ENCODE measurements at regions not wholly inside any gene's neighbourhood (a gene's known extent, or its start where the extent isn't known, plus 50 kb on each side); places are given as distances from the start of the nearest gene placed in this dataset.

DNA sequence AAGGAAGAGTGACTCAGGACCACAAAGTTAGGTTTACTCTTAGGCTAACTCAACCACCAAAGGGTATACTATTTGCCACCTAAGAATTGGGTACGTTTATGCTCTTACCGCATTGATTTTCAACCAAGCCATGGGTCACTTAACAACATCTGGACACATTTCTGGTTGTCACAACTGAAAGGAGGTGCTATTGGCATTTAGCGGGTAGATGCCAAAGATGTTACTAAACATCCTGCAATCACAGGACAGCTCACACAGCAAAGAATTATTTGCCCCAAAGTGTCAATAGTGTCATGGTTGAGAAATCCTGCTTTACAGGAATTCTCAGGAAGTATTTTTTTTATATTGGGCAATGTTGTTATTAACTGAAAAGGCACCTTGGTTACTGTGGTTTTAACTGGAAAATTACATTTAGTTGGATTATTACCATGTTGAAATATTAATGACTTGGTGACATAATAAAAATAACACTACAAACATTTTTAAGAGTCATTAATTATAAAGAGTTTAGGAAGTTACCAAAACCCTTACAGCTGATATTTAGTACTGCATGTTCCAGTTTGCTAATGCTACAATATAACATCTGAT, 185.0 kb upstream of the TMEM196 start (continued):
- TF ChIP-seq, protein P1, sequence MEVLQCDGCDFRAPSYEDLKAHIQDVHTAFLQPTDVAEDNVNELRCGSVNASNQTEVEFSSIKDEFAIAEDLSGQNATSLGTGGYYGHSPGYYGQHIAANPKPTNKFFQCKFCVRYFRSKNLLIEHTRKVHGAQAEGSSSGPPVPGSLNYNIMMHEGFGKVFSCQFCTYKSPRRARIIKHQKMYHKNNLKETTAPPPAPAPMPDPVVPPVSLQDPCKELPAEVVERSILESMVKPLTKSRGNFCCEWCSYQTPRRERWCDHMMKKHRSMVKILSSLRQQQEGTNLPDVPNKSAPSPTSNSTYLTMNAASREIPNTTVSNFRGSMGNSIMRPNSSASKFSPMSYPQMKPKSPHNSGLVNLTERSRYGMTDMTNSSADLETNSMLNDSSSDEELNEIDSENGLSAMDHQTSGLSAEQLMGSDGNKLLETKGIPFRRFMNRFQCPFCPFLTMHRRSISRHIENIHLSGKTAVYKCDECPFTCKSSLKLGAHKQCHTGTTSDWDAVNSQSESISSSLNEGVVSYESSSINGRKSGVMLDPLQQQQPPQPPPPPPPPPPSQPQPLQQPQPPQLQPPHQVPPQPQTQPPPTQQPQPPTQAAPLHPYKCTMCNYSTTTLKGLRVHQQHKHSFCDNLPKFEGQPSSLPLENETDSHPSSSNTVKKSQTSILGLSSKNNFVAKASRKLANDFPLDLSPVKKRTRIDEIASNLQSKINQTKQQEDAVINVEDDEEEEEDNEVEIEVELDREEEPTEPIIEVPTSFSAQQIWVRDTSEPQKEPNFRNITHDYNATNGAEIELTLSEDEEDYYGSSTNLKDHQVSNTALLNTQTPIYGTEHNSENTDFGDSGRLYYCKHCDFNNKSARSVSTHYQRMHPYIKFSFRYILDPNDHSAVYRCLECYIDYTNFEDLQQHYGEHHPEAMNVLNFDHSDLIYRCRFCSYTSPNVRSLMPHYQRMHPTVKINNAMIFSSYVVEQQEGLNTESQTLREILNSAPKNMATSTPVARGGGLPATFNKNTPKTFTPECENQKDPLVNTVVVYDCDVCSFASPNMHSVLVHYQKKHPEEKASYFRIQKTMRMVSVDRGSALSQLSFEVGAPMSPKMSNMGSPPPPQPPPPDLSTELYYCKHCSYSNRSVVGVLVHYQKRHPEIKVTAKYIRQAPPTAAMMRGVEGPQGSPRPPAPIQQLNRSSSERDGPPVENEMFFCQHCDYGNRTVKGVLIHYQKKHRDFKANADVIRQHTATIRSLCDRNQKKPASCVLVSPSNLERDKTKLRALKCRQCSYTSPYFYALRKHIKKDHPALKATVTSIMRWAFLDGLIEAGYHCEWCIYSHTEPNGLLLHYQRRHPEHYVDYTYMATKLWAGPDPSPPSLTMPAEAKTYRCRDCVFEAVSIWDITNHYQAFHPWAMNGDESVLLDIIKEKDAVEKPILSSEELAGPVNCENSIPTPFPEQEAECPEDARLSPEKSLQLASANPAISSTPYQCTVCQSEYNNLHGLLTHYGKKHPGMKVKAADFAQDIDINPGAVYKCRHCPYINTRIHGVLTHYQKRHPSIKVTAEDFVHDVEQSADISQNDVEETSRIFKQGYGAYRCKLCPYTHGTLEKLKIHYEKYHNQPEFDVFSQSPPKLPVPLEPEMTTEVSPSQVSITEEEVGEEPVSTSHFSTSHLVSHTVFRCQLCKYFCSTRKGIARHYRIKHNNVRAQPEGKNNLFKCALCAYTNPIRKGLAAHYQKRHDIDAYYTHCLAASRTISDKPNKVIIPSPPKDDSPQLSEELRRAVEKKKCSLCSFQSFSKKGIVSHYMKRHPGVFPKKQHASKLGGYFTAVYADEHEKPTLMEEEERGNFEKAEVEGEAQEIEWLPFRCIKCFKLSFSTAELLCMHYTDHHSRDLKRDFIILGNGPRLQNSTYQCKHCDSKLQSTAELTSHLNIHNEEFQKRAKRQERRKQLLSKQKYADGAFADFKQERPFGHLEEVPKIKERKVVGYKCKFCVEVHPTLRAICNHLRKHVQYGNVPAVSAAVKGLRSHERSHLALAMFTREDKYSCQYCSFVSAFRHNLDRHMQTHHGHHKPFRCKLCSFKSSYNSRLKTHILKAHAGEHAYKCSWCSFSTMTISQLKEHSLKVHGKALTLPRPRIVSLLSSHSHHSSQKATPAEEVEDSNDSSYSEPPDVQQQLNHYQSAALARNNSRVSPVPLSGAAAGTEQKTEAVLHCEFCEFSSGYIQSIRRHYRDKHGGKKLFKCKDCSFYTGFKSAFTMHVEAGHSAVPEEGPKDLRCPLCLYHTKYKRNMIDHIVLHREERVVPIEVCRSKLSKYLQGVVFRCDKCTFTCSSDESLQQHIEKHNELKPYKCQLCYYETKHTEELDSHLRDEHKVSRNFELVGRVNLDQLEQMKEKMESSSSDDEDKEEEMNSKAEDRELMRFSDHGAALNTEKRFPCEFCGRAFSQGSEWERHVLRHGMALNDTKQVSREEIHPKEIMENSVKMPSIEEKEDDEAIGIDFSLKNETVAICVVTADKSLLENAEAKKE (CRISPR knock-in tag; IDR thresholded peaks at IDR 0.05), result no peak
- TF ChIP-seq POLR2AphosphoS5 (IDR thresholded peaks at IDR 0.05; ENCODE audit: low read depth) (no peak), NANOG (IDR thresholded peaks at IDR 0.05; ENCODE audit: borderline replicate concordance) (no peak), ZNF331 (CRISPR knock-in tag; IDR thresholded peaks at IDR 0.05; ENCODE audit: low read depth) (no peak), CREB1 (CRISPR knock-in tag; IDR thresholded peaks at IDR 0.05; ENCODE audit: low read depth) (no peak), ZNF114 (CRISPR knock-in tag; IDR thresholded peaks at IDR 0.05) (no peak)

DNA sequence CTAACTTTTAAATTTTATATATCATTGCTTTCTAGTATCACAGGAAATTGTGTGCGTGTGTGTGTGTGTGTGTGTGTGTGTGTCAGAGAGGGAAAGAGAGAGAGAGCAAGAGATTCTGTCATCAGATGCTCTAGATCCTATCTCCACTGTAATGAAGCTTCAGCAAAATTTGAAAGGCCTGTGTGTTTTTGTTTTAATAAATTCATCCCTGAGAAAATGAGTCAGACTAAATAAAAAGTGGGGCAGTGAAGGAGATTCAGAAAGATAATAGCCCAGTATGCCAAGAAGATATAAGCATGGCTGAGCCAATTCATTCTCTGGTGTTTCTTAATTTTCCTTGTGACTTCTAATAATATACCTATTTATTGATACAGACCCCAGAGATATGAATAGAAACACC, 184.2 kb upstream of the TMEM196 start:
- DNase-seq (ENCODE audit: low spot score), result no peak
- no peak overlapping the region for H3K27ac Mint-ChIP-seq
- peaks cover 51% of the 10 kb centered on the region for H3K36me3 Mint-ChIP-seq (ENCODE audit: low read depth)
- TF ChIP-seq NANOG (IDR thresholded peaks at IDR 0.05; ENCODE audit: borderline replicate concordance), result no peak
- TF ChIP-seq POLR2AphosphoS5 (IDR thresholded peaks at IDR 0.05; ENCODE audit: low read depth), result no peak
- no peak for TF ChIP-seq EZH2phosphoT487 (IDR thresholded peaks at IDR 0.05; ENCODE audit: unreplicated experiment)
- TF ChIP-seq, protein P2, sequence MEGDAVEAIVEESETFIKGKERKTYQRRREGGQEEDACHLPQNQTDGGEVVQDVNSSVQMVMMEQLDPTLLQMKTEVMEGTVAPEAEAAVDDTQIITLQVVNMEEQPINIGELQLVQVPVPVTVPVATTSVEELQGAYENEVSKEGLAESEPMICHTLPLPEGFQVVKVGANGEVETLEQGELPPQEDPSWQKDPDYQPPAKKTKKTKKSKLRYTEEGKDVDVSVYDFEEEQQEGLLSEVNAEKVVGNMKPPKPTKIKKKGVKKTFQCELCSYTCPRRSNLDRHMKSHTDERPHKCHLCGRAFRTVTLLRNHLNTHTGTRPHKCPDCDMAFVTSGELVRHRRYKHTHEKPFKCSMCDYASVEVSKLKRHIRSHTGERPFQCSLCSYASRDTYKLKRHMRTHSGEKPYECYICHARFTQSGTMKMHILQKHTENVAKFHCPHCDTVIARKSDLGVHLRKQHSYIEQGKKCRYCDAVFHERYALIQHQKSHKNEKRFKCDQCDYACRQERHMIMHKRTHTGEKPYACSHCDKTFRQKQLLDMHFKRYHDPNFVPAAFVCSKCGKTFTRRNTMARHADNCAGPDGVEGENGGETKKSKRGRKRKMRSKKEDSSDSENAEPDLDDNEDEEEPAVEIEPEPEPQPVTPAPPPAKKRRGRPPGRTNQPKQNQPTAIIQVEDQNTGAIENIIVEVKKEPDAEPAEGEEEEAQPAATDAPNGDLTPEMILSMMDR (conservative IDR thresholded peaks at IDR 0.05; ENCODE audit: low read depth in 2 of 2), result no peak
- TF ChIP-seq CREB1 (CRISPR knock-in tag; IDR thresholded peaks at IDR 0.05; ENCODE audit: low read depth), result no peak
- TF ChIP-seq STAT1 (IDR thresholded peaks at IDR 0.05; ENCODE audit: unreplicated experiment), result no peak
- TF ChIP-seq, protein P3, sequence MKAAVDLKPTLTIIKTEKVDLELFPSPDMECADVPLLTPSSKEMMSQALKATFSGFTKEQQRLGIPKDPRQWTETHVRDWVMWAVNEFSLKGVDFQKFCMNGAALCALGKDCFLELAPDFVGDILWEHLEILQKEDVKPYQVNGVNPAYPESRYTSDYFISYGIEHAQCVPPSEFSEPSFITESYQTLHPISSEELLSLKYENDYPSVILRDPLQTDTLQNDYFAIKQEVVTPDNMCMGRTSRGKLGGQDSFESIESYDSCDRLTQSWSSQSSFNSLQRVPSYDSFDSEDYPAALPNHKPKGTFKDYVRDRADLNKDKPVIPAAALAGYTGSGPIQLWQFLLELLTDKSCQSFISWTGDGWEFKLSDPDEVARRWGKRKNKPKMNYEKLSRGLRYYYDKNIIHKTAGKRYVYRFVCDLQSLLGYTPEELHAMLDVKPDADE (IDR thresholded peaks at IDR 0.05), result no peak
- TF ChIP-seq ZNF331 (CRISPR knock-in tag; IDR thresholded peaks at IDR 0.05; ENCODE audit: low read depth), result no peak
- TF ChIP-seq, protein P4, sequence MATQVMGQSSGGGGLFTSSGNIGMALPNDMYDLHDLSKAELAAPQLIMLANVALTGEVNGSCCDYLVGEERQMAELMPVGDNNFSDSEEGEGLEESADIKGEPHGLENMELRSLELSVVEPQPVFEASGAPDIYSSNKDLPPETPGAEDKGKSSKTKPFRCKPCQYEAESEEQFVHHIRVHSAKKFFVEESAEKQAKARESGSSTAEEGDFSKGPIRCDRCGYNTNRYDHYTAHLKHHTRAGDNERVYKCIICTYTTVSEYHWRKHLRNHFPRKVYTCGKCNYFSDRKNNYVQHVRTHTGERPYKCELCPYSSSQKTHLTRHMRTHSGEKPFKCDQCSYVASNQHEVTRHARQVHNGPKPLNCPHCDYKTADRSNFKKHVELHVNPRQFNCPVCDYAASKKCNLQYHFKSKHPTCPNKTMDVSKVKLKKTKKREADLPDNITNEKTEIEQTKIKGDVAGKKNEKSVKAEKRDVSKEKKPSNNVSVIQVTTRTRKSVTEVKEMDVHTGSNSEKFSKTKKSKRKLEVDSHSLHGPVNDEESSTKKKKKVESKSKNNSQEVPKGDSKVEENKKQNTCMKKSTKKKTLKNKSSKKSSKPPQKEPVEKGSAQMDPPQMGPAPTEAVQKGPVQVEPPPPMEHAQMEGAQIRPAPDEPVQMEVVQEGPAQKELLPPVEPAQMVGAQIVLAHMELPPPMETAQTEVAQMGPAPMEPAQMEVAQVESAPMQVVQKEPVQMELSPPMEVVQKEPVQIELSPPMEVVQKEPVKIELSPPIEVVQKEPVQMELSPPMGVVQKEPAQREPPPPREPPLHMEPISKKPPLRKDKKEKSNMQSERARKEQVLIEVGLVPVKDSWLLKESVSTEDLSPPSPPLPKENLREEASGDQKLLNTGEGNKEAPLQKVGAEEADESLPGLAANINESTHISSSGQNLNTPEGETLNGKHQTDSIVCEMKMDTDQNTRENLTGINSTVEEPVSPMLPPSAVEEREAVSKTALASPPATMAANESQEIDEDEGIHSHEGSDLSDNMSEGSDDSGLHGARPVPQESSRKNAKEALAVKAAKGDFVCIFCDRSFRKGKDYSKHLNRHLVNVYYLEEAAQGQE (IDR thresholded peaks at IDR 0.05; ENCODE audit: unreplicated experiment), result no peak

More for the DNA sequence above, 184.2 kb upstream of the TMEM196 start:
- Histone ChIP-seq H3K4me3 (no peak overlapping the region), H3K4me2 (no peak overlapping the region), H3K27ac (ENCODE audit: low read depth) (no peak overlapping the region), H3K4me1 (ENCODE audit: insufficient read depth) (no peaks in the 10 kb centered on the region), H3K27me3 (ENCODE audit: insufficient read depth) (no peaks in the 10 kb centered on the region), H4K20me1 (replicated peaks; ENCODE audit: insufficient read depth) (no peaks in the 10 kb centered on the region), H3F3A (replicated peaks; ENCODE audit: low read depth) (no peaks in the 10 kb centered on the region), H3K36me3 (ENCODE audit: insufficient read depth) (peaks cover 64% of the 10 kb centered on the region), H2AFZ (no peak overlapping the region), H3K79me2 (replicated peaks; ENCODE audit: insufficient read depth) (no peaks in the 10 kb centered on the region), H3K9me2 (ENCODE audit: insufficient read depth) (peaks cover 5% of the 10 kb centered on the region; the same call in 1 of the 2 replicates)
- Mint-ChIP-seq H3K4me3 (no peak overlapping the region), H3K4me1 (no peaks in the 10 kb centered on the region), H3K27me3 (ENCODE audit: insufficient read depth, low read depth, poor library complexity) (no peaks in the 10 kb centered on the region), H3K9me3 (peaks cover 28% of the 10 kb centered on the region)
- ATAC-seq, result no peak

Data from GM23338 (cell line).